GM04503 (cell line): ENCODE measurements at regions not wholly inside any gene's neighbourhood (a gene's known extent, or its start where the extent isn't known, plus 50 kb on each side); places are given as distances from the start of the nearest gene placed in this dataset.

Experiments used
- DNase-seq: peaks from one replicate; pipeline ENCODE4 v3.0.0-alpha.2; 2012; ENCODE audit warnings: low read depth

- DNase-seq: no peak
Observed at GRCh38 chr4:119825696-119826095, 197.1 kb upstream of the PDE5A start.

- no peak for DNase-seq
Observed at GRCh38 chr4:119823891-119824290, 195.3 kb upstream of the PDE5A start.

GRCh38 chr4:119823045-119823444 is 194.4 kb upstream of the PDE5A start:
- DNase-seq: no peak

- DNase-seq: no peak
Observed at GRCh38 chr4:119816473-119816872, 187.9 kb upstream of the PDE5A start.

GRCh38 chr4:119810001-119810400 is 181.4 kb upstream of the PDE5A start:
- DNase-seq: no peak

- no peak for DNase-seq
Observed at GRCh38 chr4:119804404-119804803, 175.8 kb upstream of the PDE5A start.

- no peak for DNase-seq
Observed at GRCh38 chr4:119797238-119797894, 168.8 kb upstream of the PDE5A start.

GRCh38 chr4:119795986-119796578 is 167.5 kb upstream of the PDE5A start:
- no peak for DNase-seq

GRCh38 chr4:119794681-119795080 is 166.1 kb upstream of the PDE5A start:
- DNase-seq: no peak

- DNase-seq: no peak
Observed at GRCh38 chr4:119794113-119794512, 165.5 kb upstream of the PDE5A start.

- no peak for DNase-seq
Observed at GRCh38 chr4:119788349-119789266, 160.0 kb upstream of the PDE5A start.

- DNase-seq: no peak
Observed at GRCh38 chr4:119785963-119786362, 157.4 kb upstream of the PDE5A start.

- DNase-seq: no peak
Observed at GRCh38 chr4:119783189-119783983, 154.8 kb upstream of the PDE5A start.

GRCh38 chr4:119781044-119781443 is 152.4 kb upstream of the PDE5A start:
- DNase-seq: no peak

GRCh38 chr4:119774840-119775239 is 146.2 kb upstream of the PDE5A start:
- no peak for DNase-seq

- DNase-seq: no peak
Observed at GRCh38 chr4:119765951-119766350, 137.3 kb upstream of the PDE5A start.

GRCh38 chr4:119765469-119765868 is 136.9 kb upstream of the PDE5A start:
- no peak for DNase-seq

- DNase-seq: no peak
Observed at GRCh38 chr4:119763386-119763785, 134.8 kb upstream of the PDE5A start.

GRCh38 chr4:119755599-119755998 is 127.0 kb upstream of the PDE5A start:
- DNase-seq: no peak

GRCh38 chr4:119752936-119753335 is 124.3 kb upstream of the PDE5A start:
- DNase-seq: no peak

- peak; percentile 64 for DNase-seq
Observed at GRCh38 chr4:119750771-119751170, 122.2 kb upstream of the PDE5A start.

- DNase-seq: no peak
Observed at GRCh38 chr4:119750048-119750447, 121.4 kb upstream of the PDE5A start.
